NCI-H2107 treated with DMSO at 0.1 percent for 48 hours (cell line): ENCODE measurements at regions not wholly inside any gene's neighbourhood (a gene's known extent, or its start where the extent isn't known, plus 50 kb on each side); places are given as distances from the start of the nearest gene placed in this dataset.
A peak's percentile ranks its signal among the peaks of the same experiment; 100 is the strongest.
"Not testable (repeated sequence)": the region's sequence is repeated elsewhere in the genome, so short reads cannot be mapped to it uniquely, and the experiment has no call there.

Experiments
- DNase-seq: peaks from one replicate; lab custom pipeline; 2025; ENCODE audit not compliant: unreplicated experiment; lab: John Stamatoyannopoulos, UW

GRCh38 chr7:114364151-114364550 is 50.5 kb upstream of the FOXP2 start:
- DNase-seq = no peak

GRCh38 chr7:114363292-114363691 is 51.3 kb upstream of the FOXP2 start:
- no peak for DNase-seq

GRCh38 chr7:114358911-114359310 is 55.7 kb upstream of the FOXP2 start:
- no peak for DNase-seq

GRCh38 chr7:114356133-114356532 is 58.5 kb upstream of the FOXP2 start:
- no peak for DNase-seq

- DNase-seq = no peak
Observed at GRCh38 chr7:114354306-114354705, 60.3 kb upstream of the FOXP2 start.

- no peak for DNase-seq
Observed at GRCh38 chr7:114345494-114345893, 69.1 kb upstream of the FOXP2 start.

GRCh38 chr7:114343949-114344708 is 70.5 kb upstream of the FOXP2 start:
- no peak for DNase-seq

GRCh38 chr7:114342431-114343179 is 72.0 kb upstream of the FOXP2 start:
- DNase-seq = no peak

GRCh38 chr7:114341648-114342047 is 73.0 kb upstream of the FOXP2 start:
- no peak for DNase-seq

GRCh38 chr7:114334989-114335388 is 79.6 kb upstream of the FOXP2 start:
- DNase-seq = no peak

GRCh38 chr7:114329458-114329857 is 85.2 kb upstream of the FOXP2 start:
- DNase-seq = not testable (repeated sequence)

- no peak for DNase-seq
Observed at GRCh38 chr7:114317450-114318098, 97.0 kb upstream of the FOXP2 start.

GRCh38 chr7:114312649-114313048 is 102.0 kb upstream of the FOXP2 start:
- no peak for DNase-seq

- DNase-seq = peak; percentile 34
Observed at GRCh38 chr7:114310345-114311110, 104.1 kb upstream of the FOXP2 start.

GRCh38 chr7:114309729-114310128 is 104.9 kb upstream of the FOXP2 start:
- no peak for DNase-seq

GRCh38 chr7:114303301-114303700 is 111.3 kb upstream of the FOXP2 start:
- no peak for DNase-seq

- DNase-seq = no peak
Observed at GRCh38 chr7:114302858-114303257, 111.8 kb upstream of the FOXP2 start.

- no peak for DNase-seq
Observed at GRCh38 chr7:114298011-114298410, 116.6 kb upstream of the FOXP2 start.

GRCh38 chr7:114297121-114297520 is 117.5 kb upstream of the FOXP2 start:
- DNase-seq = no peak

GRCh38 chr7:114295522-114295921 is 119.1 kb upstream of the FOXP2 start:
- DNase-seq = no peak

GRCh38 chr7:114294036-114294435 is 120.6 kb upstream of the FOXP2 start:
- no peak for DNase-seq
